Lower leg skin (tissue), 3 donors: ENCODE measurements at regions not wholly inside any gene's neighbourhood (a gene's known extent, or its start where the extent isn't known, plus 50 kb on each side); places are given as distances from the start of the nearest gene placed in this dataset.

ENCODE experiments used
- POLR2A ChIP-seq, 2 donors: fragments of 450-650 bp; IDR thresholded peaks; one replicate each; pipeline ENCODE4 v1.6.1; 2016 to 2017; ENCODE audit warnings: antibody characterized with exemption in 2 of 2, mild to moderate bottlenecking in 1 of 2, moderate library complexity in 1 of 2
- TF ChIP-seq, protein P1 (sequence below), 3 donors: fragments of 450-650 bp; IDR thresholded peaks; one replicate each; pipeline ENCODE4 v1.5.1; 2016; ENCODE audit warnings: antibody characterized with exemption in 3 of 3, mild to moderate bottlenecking in 3 of 3, moderate library complexity in 2 of 3

GRCh38 chr2:217727801-217728200 is 275.0 kb downstream of the TNS1 start:
- TF ChIP-seq, protein P1, sequence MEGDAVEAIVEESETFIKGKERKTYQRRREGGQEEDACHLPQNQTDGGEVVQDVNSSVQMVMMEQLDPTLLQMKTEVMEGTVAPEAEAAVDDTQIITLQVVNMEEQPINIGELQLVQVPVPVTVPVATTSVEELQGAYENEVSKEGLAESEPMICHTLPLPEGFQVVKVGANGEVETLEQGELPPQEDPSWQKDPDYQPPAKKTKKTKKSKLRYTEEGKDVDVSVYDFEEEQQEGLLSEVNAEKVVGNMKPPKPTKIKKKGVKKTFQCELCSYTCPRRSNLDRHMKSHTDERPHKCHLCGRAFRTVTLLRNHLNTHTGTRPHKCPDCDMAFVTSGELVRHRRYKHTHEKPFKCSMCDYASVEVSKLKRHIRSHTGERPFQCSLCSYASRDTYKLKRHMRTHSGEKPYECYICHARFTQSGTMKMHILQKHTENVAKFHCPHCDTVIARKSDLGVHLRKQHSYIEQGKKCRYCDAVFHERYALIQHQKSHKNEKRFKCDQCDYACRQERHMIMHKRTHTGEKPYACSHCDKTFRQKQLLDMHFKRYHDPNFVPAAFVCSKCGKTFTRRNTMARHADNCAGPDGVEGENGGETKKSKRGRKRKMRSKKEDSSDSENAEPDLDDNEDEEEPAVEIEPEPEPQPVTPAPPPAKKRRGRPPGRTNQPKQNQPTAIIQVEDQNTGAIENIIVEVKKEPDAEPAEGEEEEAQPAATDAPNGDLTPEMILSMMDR (IDR thresholded peaks at IDR 0.05) = no peak
- no peak for TF ChIP-seq POLR2A (IDR thresholded peaks at IDR 0.05)
